ENCODE measurements at regions not wholly inside any gene's neighbourhood (a gene's known extent, or its start where the extent isn't known, plus 50 kb on each side); places are given as distances from the start of the nearest gene placed in this dataset.

DNA sequence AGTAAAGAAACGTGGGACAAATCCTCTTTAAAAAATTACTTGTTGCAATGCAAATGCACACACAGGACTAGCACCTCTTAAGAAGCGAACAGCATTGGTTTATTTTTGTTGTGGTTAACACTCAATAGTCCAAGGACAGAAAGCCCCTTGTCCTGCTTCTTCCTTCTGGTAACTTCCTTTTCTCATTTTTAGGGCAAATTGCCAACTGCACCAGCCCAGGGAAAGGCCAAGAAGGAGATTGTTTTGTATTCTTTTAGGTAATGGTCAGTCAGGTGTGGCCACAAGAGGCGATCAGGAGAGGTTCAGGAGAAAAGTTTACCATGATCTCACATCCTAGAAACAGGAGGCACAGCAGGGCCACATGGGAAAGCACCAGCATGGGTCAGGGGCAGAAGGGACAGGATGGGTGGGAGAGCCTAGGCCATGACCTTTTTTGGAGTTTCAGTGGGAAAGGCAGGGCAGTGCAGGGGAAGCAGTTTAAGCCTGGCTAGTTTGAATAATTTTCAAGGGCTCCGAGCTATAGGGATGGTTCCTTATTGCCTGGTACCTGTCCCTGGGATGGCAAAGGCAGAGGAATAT is 73.0 kb downstream of the CHRNA1 start:
- Histone ChIP-seq H3K27me3 (replicated peaks; ENCODE audit: insufficient read depth) (no peaks in the 10 kb centered on the region), H3K27ac (no peak overlapping the region), H3K36me3 (no peaks in the 10 kb centered on the region), H3K4me3 (no peak overlapping the region), H3K9me3 (no peaks in the 10 kb centered on the region), H3K4me1 (replicated peaks) (no peaks in the 10 kb centered on the region)
- WGBS: 80% methylated on average over 4 of the region's 4 CpGs
- no peak for DNase-seq (ENCODE audit: low spot score)
- intact Hi-C loops (cut with DNase I): no loop called here
- no peak for TF ChIP-seq POLR2A (IDR thresholded peaks at IDR 0.05)
- TF ChIP-seq, protein P1, sequence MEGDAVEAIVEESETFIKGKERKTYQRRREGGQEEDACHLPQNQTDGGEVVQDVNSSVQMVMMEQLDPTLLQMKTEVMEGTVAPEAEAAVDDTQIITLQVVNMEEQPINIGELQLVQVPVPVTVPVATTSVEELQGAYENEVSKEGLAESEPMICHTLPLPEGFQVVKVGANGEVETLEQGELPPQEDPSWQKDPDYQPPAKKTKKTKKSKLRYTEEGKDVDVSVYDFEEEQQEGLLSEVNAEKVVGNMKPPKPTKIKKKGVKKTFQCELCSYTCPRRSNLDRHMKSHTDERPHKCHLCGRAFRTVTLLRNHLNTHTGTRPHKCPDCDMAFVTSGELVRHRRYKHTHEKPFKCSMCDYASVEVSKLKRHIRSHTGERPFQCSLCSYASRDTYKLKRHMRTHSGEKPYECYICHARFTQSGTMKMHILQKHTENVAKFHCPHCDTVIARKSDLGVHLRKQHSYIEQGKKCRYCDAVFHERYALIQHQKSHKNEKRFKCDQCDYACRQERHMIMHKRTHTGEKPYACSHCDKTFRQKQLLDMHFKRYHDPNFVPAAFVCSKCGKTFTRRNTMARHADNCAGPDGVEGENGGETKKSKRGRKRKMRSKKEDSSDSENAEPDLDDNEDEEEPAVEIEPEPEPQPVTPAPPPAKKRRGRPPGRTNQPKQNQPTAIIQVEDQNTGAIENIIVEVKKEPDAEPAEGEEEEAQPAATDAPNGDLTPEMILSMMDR (IDR thresholded peaks at IDR 0.05): no peak
- TF ChIP-seq POLR2AphosphoS5 (IDR thresholded peaks at IDR 0.05): no peak

DNA sequence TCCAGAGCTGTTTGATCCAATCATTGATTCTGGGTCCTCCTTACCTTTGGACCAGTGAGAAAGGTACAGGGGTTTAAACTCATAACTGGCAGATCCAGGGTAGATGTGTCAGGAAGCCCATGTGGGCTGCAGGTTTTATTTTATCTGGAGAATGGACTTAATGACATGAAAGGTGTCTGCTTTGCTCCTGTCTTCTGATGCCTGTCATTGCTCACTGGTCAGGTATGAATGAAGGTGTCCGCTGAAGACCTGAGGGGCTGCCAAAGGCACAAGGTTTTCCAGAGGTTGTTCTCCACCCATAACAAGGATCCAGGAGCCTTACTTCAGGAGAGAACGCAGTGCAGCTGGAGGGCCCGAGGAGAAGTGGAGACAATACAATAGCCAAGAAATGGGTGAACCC is 74.2 kb downstream of the CHRNA1 start:
- intact Hi-C loops (cut with DNase I): no loop called here
- WGBS: 93% methylated on average over 3 of the region's 3 CpGs
- no peak for DNase-seq (ENCODE audit: low spot score)
- H3K4me1 ChIP-seq (replicated peaks): no peaks in the 10 kb centered on the region
- H3K27me3 ChIP-seq (replicated peaks; ENCODE audit: insufficient read depth): no peaks in the 10 kb centered on the region
- TF ChIP-seq, protein P1 (IDR thresholded peaks at IDR 0.05): no peak
- TF ChIP-seq POLR2A (IDR thresholded peaks at IDR 0.05): no peak
- no peak for TF ChIP-seq POLR2AphosphoS5 (IDR thresholded peaks at IDR 0.05)
- no peaks in the 10 kb centered on the region for H3K36me3 ChIP-seq
- no peaks in the 10 kb centered on the region for H3K9me3 ChIP-seq
- no peak overlapping the region for H3K27ac ChIP-seq
- no peak overlapping the region for H3K4me3 ChIP-seq

DNA sequence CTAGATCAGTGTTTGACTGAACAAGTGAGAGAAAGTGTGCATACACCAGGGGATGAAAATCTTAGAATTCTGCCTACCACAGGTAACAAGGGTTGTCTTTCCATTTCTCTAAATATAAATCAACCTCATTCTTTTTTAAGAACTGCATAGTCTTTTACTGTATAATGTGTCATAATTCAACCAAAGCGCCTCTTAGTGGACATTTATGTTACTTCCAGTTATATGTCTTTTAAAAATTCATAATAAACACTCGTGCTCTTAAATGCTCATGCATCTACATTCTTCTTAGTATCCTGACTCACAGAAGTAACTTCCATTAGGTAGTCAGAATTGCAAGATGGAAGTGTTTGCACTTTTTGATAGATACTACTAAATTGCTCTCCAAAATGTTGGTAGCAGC is 76.2 kb downstream of the CHRNA1 start:
- intact Hi-C loops (cut with DNase I): no loop called here
- no peak for DNase-seq (ENCODE audit: low spot score)
- WGBS: 46% methylated on average over 2 of the region's 2 CpGs
- Histone ChIP-seq H3K27ac (no peak overlapping the region), H3K4me3 (no peak overlapping the region), H3K27me3 (replicated peaks; ENCODE audit: insufficient read depth) (no peaks in the 10 kb centered on the region), H3K9me3 (no peaks in the 10 kb centered on the region), H3K4me1 (replicated peaks) (no peaks in the 10 kb centered on the region), H3K36me3 (no peaks in the 10 kb centered on the region)
- TF ChIP-seq POLR2A (IDR thresholded peaks at IDR 0.05) (no peak), POLR2AphosphoS5 (IDR thresholded peaks at IDR 0.05) (no peak)
- TF ChIP-seq, protein P1 (IDR thresholded peaks at IDR 0.05): peak in 3 of 4 experiments; percentile 28 to 46 (median 44)

DNA sequence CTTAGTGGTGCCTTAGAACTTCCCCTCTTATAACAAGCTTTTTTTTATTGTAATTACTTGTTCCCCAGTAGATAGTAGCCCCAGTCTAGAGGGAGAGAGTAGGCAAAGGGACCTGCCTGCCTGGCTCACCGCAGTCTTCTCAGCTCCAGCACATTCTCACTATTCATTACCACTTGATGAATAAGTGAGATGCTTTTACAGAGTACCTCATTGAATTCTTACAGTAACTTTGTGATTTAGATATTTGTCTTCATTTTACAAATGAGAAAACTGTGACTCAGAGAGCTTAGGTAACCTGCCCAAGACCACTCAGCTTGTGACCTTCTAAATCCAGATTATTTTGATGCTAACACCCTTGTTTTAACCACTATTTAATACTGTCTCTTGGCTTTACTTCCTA is 77.8 kb downstream of the CHRNA1 start:
- Histone ChIP-seq H3K27me3 (replicated peaks; ENCODE audit: insufficient read depth) (no peaks in the 10 kb centered on the region), H3K9me3 (no peaks in the 10 kb centered on the region), H3K36me3 (no peaks in the 10 kb centered on the region), H3K4me1 (replicated peaks) (no peaks in the 10 kb centered on the region), H3K4me3 (no peak overlapping the region), H3K27ac (no peak overlapping the region)
- TF ChIP-seq POLR2AphosphoS5 (IDR thresholded peaks at IDR 0.05) (no peak), POLR2A (IDR thresholded peaks at IDR 0.05) (no peak)
- TF ChIP-seq, protein P1 (IDR thresholded peaks at IDR 0.05): no peak
- intact Hi-C loops (cut with DNase I): no loop called here
- no peak for DNase-seq (ENCODE audit: low spot score)
- WGBS: 94% methylated on average over 1 of the region's 1 CpG

DNA sequence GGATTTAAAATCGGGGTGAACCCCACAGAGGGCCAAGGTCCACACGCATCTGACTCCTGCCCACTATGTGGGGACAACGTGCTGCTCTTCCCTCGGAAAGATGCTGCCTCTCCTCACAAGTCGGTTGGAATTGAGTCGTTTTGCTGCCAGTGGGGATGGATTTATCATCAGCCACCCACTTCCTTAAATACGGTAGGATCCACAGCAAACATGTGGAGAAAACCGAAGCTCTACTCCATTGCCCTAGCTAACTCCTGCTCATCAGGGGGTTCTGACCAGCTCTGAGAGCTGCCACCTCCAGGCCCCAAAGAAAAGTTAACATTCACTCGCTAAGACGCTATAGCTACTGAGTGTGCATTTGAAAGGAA is 80.9 kb downstream of the CHRNA1 start:
- H3K36me3 ChIP-seq: no peaks in the 10 kb centered on the region
- intact Hi-C loops (cut with DNase I): loop anchor here (2.0 to 5.0 kb wide), 2 partner anchors 76 to 221 kb away; no protein-coding TSS in a partner anchor
- no peak for DNase-seq (ENCODE audit: low spot score)
- 2% methylated on average over 10 of the region's 10 CpGs for WGBS
- H3K4me3 ChIP-seq: peak overlapping the region; percentile 83
- H3K9me3 ChIP-seq: no peaks in the 10 kb centered on the region
- no peaks in the 10 kb centered on the region for H3K4me1 ChIP-seq (replicated peaks)
- no peaks in the 10 kb centered on the region for H3K27me3 ChIP-seq (replicated peaks; ENCODE audit: insufficient read depth)
- TF ChIP-seq, protein P1 (IDR thresholded peaks at IDR 0.05): no peak
- TF ChIP-seq POLR2AphosphoS5 (IDR thresholded peaks at IDR 0.05): no peak
- TF ChIP-seq POLR2A (IDR thresholded peaks at IDR 0.05): no peak
- H3K27ac ChIP-seq: peak overlapping the region; percentile 71 to 76

Data from prostate gland (tissue), 2 donors.